K562 (cell line): ENCODE measurements at regions not wholly inside any gene's neighbourhood (a gene's known extent, or its start where the extent isn't known, plus 50 kb on each side); places are given as distances from the start of the nearest gene placed in this dataset.

Experiments used
- ATAC-seq: fragments of 200-7000 bp; cut with Tn5 transposase; 3 replicates; pipeline ENCODE4 v1.9.1; 2020; ENCODE audit warnings: moderate library complexity
- BruUV-seq: library from RNA; stranded (reverse); fragments of 400-500 nt; replicated peaks from 2 replicates; lab custom pipeline; 2021; lab: Mats Ljungman, UMichigan
- CTCF ChIA-PET: fragments of 300-600 bp; formaldehyde crosslinking; extraction: SDS; loops from one replicate; lab custom pipeline; 2021; ENCODE audit warnings: low intra/inter-chr PET ratio; lab: Yijun Ruan, JAX
- POLR2A ChIA-PET: fragments of 300-600, 350-650 bp; sonication (Branson Sonifier 250); formaldehyde crosslinking; extraction: SDS; loops from one replicate; lab custom pipeline; 2021; ENCODE audit warnings: antibody characterized with exemption, inconsistent platforms; lab: Yijun Ruan, JAX
- DNase-seq, 4 experiments: peaks; one replicate each; pipeline versions ENCODE4 v3.0.0 to v3.0.0-alpha.2; 2011 to 2018; ENCODE audit warnings: low spot score in 3 of 4, mixed read lengths in 3 of 4; ENCODE audit errors: extremely low read depth in 1 of 4
- FAIRE-seq: peaks from 2 replicates; lab custom pipeline; 2011; peaks lifted over from hg19 to GRCh38; lab: Jason Lieb, UNC
- H2AFZ ChIP-seq: 2 replicates; pipeline ENCODE4 v1.6.0; 2011; ENCODE audit warnings: low read depth, low read length, control low read depth, inconsistent platforms
- H3K27ac ChIP-seq: fragments of 200-600 bp; 3 replicates; pipeline ENCODE4 v1.8.0; 2011; ENCODE audit warnings: low read depth, mild to moderate bottlenecking, control low read depth, inconsistent platforms, low read length, moderate library complexity, mixed read lengths; ENCODE audit errors: extremely low read depth
- H3K27me3 ChIP-seq, 2 experiments: fragments of 300-600 bp in 1 of 2; 2 replicates in 1 of 2; 3 replicates in 1 of 2; pipeline versions ENCODE4 v1.6.0 to v1.8.0; 2011; ENCODE audit warnings: inconsistent platforms in 2 of 2, low read length in 2 of 2, mild to moderate bottlenecking in 1 of 2, mixed read lengths in 1 of 2, moderate library complexity in 1 of 2; ENCODE audit not compliant: control insufficient read depth in 2 of 2, insufficient read depth in 2 of 2
- H3K36me3 ChIP-seq: fragments of 300-600 bp; 3 replicates; pipeline ENCODE4 v1.8.0; 2011; ENCODE audit warnings: mild to moderate bottlenecking, low read length, inconsistent platforms; ENCODE audit not compliant: control insufficient read depth, insufficient read depth
- H3K4me1 ChIP-seq, 2 experiments: fragments of 200-600 bp in 1 of 2; replicated peaks in 1 of 2; 2 replicates in 1 of 2; 3 replicates in 1 of 2; pipeline versions ENCODE4 v1.5.1 to v1.8.0; 2011; ENCODE audit warnings: inconsistent platforms in 2 of 2, low read length in 2 of 2, mild to moderate bottlenecking in 1 of 2, mixed read lengths in 1 of 2, moderate library complexity in 1 of 2; ENCODE audit not compliant: control insufficient read depth in 2 of 2, insufficient read depth in 2 of 2
- H3K4me2 ChIP-seq: 2 replicates; pipeline ENCODE4 v1.6.1; 2011; ENCODE audit warnings: low read length, control low read depth, inconsistent platforms, mixed read lengths; ENCODE audit not compliant: insufficient read depth
- H3K4me3 ChIP-seq: fragments of 200-600 bp; sonication (generic), shearing (Covaris generic); 2 replicates; pipeline ENCODE4 v1.5.1; 2016; ENCODE audit warnings: control low read depth, inconsistent platforms
- H3K79me2 ChIP-seq: fragments of 200-600 bp; 3 replicates; pipeline ENCODE4 v1.8.0; 2011; ENCODE audit warnings: low read length, inconsistent platforms; ENCODE audit not compliant: control insufficient read depth, insufficient read depth
- H3K9ac ChIP-seq, 2 experiments: 2 replicates each; pipeline versions ENCODE4 v1.6.0 to v1.6.1; 2011; ENCODE audit warnings: low read depth in 2 of 2, low read length in 2 of 2, control low read depth in 1 of 2, inconsistent platforms in 1 of 2, mild to moderate bottlenecking in 1 of 2, mixed read lengths in 1 of 2; ENCODE audit not compliant: insufficient read depth in 1 of 2
- H3K9me1 ChIP-seq: one replicate; pipeline ENCODE4 v1.6.0; 2011; ENCODE audit warnings: inconsistent platforms, mild to moderate bottlenecking, low read length, moderate library complexity; ENCODE audit not compliant: control insufficient read depth, insufficient read depth
- H3K9me3 ChIP-seq: replicated peaks from 2 replicates; pipeline ENCODE4 v1.5.1; 2011; ENCODE audit warnings: low read depth, low read length, inconsistent platforms; ENCODE audit not compliant: control insufficient read depth, insufficient read depth
- H4K20me1 ChIP-seq: replicated peaks from 2 replicates; pipeline ENCODE4 v1.6.1; 2011; ENCODE audit warnings: low read length, inconsistent platforms, mixed read lengths; ENCODE audit not compliant: control insufficient read depth, insufficient read depth
- DLX4 ChIP-seq: fragments of 250-450 bp; sonication (Bioruptor Pico); IDR thresholded peaks from 2 replicates; pipeline ENCODE4 v1.6.1; 2021; ENCODE audit warnings: mild to moderate bottlenecking
- DMBX1 ChIP-seq: fragments of 250-450 bp; sonication (Bioruptor Pico); IDR thresholded peaks from 2 replicates; pipeline ENCODE4 v1.8.0; 2022; ENCODE audit warnings: inconsistent platforms, mild to moderate bottlenecking, moderate library complexity, borderline replicate concordance
- GTF2B ChIP-seq: IDR thresholded peaks from 2 replicates; pipeline ENCODE4 v1.6.1; 2011; ENCODE audit not compliant: insufficient read length; ENCODE audit errors: extremely low read depth
- JUNB ChIP-seq: fragments of 450-650 bp; formaldehyde crosslinking; conservative IDR thresholded peaks from 2 replicates; pipeline ENCODE4 v1.4.0; 2020; ENCODE audit warnings: mild to moderate bottlenecking
- MAZ ChIP-seq, 2 experiments: fragments of 450-650 bp in 1 of 2; sonication (generic) in 1 of 2; formaldehyde crosslinking; IDR thresholded peaks in 1 of 2; conservative IDR thresholded peaks in 1 of 2; 2 replicates each; pipeline versions ENCODE4 v1.4.0 to v1.5.0; 2020; ENCODE audit warnings: mild to moderate bottlenecking in 1 of 2, missing genetic modification reagents in 1 of 2
- MCM3 ChIP-seq: fragments of 450-650 bp; IDR thresholded peaks from 2 replicates; pipeline ENCODE4 v1.6.1; 2016
- NONO ChIP-seq, 2 experiments: fragments of 200-400 bp in 1 of 2; fragments of 450-650 bp in 1 of 2; formaldehyde crosslinking in 1 of 2; IDR thresholded peaks; 2 replicates each; pipeline ENCODE4 v1.6.1; 2017; ENCODE audit warnings: low read depth in 2 of 2, mild to moderate bottlenecking in 2 of 2, moderate library complexity in 2 of 2, low read length in 1 of 2
- OTX1 ChIP-seq: fragments of 450-650 bp; formaldehyde crosslinking; IDR thresholded peaks from 2 replicates; pipeline ENCODE4 v1.4.0; 2022; ENCODE audit warnings: mild to moderate bottlenecking
- PHTF2 ChIP-seq: fragments of 250-450 bp; sonication (Bioruptor Pico); IDR thresholded peaks from 2 replicates; pipeline ENCODE4 v1.5.0; 2021; ENCODE audit warnings: mild to moderate bottlenecking
- RFX5 ChIP-seq: IDR thresholded peaks from 2 replicates; pipeline ENCODE4 v1.6.1; 2011; ENCODE audit warnings: low read depth, mild to moderate bottlenecking, improper control_type of control experiment, low read length
- SAFB2 ChIP-seq: fragments of 200-400 bp; formaldehyde crosslinking; IDR thresholded peaks from 2 replicates; pipeline ENCODE4 v1.6.1; 2018; ENCODE audit warnings: borderline replicate concordance, low read length, low read depth, moderate library complexity; ENCODE audit not compliant: severe bottlenecking
- SMAD2 ChIP-seq: fragments of 150-350 bp; IDR thresholded peaks from 2 replicates; pipeline ENCODE4 v1.6.1; 2014; ENCODE audit warnings: low read depth, mild to moderate bottlenecking, low read length
- ZBTB8A ChIP-seq: fragments of 450-650 bp; IDR thresholded peaks from 2 replicates; pipeline ENCODE4 v1.6.1; 2018; ENCODE audit warnings: mild to moderate bottlenecking, moderate library complexity; ENCODE audit not compliant: partially characterized antibody
- ZFX ChIP-seq: sonication (generic); formaldehyde crosslinking; IDR thresholded peaks from 2 replicates; pipeline ENCODE4 v1.8.0; 2022; ENCODE audit warnings: mild to moderate bottlenecking, missing genetic modification reagents, moderate library complexity
- ZKSCAN8 ChIP-seq: fragments of 200-800 bp; sonication (Bioruptor generic); IDR thresholded peaks from 2 replicates; pipeline ENCODE4 v1.6.1; 2016; ENCODE audit warnings: missing genetic modification characterization, missing compliant biosample characterization
- ZNF507 ChIP-seq: conservative IDR thresholded peaks from 2 replicates; pipeline ENCODE4 v1.6.1; 2017; ENCODE audit warnings: missing genetic modification characterization, missing compliant biosample characterization
- ZNF551 ChIP-seq: fragments of 250-450 bp; sonication (Bioruptor Pico); IDR thresholded peaks from 2 replicates; pipeline ENCODE4 v1.5.0; 2021; ENCODE audit warnings: mild to moderate bottlenecking, moderate library complexity
- ZNF707 ChIP-seq: fragments of 250-450 bp; sonication (Bioruptor Pico); conservative IDR thresholded peaks from 2 replicates; pipeline ENCODE4 v1.8.0; 2022; ENCODE audit warnings: inconsistent platforms, mild to moderate bottlenecking, moderate library complexity
- WGBS: fragments of 100-300 bp; shearing (Covaris generic); methylation state at CpG from one replicate; pipeline ENCODE4 v1.1.6; 2016; ENCODE audit warnings: low coverage, mixed read lengths; ENCODE audit not compliant: insufficient coverage; ENCODE audit errors: missing lambda C conversion rate; 5-methylcytosine and 5-hydroxymethylcytosine counted together
- in situ Hi-C: fragments of 300-500 bp; cut with MboI; formaldehyde crosslinking; loops from 4 replicates; pipeline ENCODE4 v1.15.0; 2018; ENCODE audit warnings: inconsistent platforms, mixed read lengths
- intact Hi-C: fragments of 100-400 bp; cut with micrococcal nuclease; formaldehyde crosslinking; loops from 2 replicates; pipeline ENCODE4 v1.14.2; 2022
- TF ChIP-seq, protein P1 (sequence below): sonication (generic); formaldehyde crosslinking; IDR thresholded peaks from 2 replicates; pipeline ENCODE4 v1.8.0; 2023; ENCODE audit warnings: mild to moderate bottlenecking, missing genetic modification reagents

DNA sequence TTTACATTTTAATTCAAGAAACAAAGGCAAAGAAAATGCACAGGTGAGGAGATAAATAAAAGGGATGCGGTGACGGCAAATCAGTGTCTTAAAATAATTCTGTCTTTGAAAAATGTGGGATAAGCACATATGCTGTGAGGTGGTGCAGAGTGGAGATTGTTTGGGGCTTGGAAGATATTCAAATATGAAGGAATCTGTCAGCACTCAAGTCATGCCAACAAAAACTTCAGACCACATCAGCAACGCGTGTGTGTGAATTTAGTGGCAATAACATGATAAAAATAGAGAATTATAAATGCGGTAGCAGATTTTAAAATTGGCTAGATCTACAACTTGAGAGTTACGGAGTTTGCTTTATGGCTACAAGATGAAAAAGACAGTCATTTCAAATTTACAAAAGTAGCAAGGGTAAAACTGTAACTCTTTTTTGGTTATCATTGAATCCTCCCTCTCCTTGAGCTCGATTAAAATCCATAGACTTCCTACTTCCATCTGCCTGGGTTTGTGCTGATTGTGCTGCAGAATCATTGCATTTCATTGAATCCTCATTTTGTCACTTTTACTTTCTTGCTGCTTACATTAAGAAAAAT lies 71.5 kb upstream of the VCX2 start:
- no peaks in the 10 kb centered on the region for H3K79me2 ChIP-seq
- H3K27ac ChIP-seq = no peak overlapping the region
- H3K4me1 ChIP-seq = no peaks in the 10 kb centered on the region
- DNase-seq (no peak), ATAC-seq (no peak), FAIRE-seq (no peak)
- no peak overlapping the region for H2AFZ ChIP-seq
- H3K4me2 ChIP-seq = no peak overlapping the region
- H4K20me1 ChIP-seq = no peaks in the 10 kb centered on the region
- ChIA-PET CTCF (no interaction called here), POLR2A (no interaction called here)
- no TSS peak for BruUV-seq
- WGBS = 15% methylated on average over 7 of the region's 7 CpGs
- no peaks in the 10 kb centered on the region for H3K9me3 ChIP-seq
- H3K36me3 ChIP-seq = no peaks in the 10 kb centered on the region
- H3K9ac ChIP-seq = no peak overlapping the region
- H3K9me1 ChIP-seq = no peaks in the 10 kb centered on the region
- no peaks in the 10 kb centered on the region for H3K27me3 ChIP-seq
- intact Hi-C loops (no loop called here), in situ Hi-C loops (no loop called here)
- H3K4me3 ChIP-seq = no peak overlapping the region
- TF ChIP-seq NONO (IDR thresholded peaks at IDR 0.05; ENCODE audit: low read depth in 2 of 2, low read length in 1 of 2) (no peak), JUNB (no peak), SMAD2 (no peak), MAZ (CRISPR knock-in tag; conservative IDR thresholded peaks at IDR 0.05 in 1 of 2, IDR thresholded peaks at IDR 0.05 in 1 of 2) (no peak), SAFB2 (no peak), DLX4 (no peak), ZKSCAN8 (no peak), DMBX1 (CRISPR knock-in tag) (no peak), ZNF707 (no peak), ZNF507 (tag) (no peak), RFX5 (no peak), GTF2B (no peak), OTX1 (CRISPR knock-in tag) (no peak), MCM3 (no peak), PHTF2 (CRISPR knock-in tag) (no peak), ZFX (CRISPR knock-in tag) (no peak), ZNF551 (CRISPR knock-in tag) (no peak), ZBTB8A (no peak)
- TF ChIP-seq, protein P1, sequence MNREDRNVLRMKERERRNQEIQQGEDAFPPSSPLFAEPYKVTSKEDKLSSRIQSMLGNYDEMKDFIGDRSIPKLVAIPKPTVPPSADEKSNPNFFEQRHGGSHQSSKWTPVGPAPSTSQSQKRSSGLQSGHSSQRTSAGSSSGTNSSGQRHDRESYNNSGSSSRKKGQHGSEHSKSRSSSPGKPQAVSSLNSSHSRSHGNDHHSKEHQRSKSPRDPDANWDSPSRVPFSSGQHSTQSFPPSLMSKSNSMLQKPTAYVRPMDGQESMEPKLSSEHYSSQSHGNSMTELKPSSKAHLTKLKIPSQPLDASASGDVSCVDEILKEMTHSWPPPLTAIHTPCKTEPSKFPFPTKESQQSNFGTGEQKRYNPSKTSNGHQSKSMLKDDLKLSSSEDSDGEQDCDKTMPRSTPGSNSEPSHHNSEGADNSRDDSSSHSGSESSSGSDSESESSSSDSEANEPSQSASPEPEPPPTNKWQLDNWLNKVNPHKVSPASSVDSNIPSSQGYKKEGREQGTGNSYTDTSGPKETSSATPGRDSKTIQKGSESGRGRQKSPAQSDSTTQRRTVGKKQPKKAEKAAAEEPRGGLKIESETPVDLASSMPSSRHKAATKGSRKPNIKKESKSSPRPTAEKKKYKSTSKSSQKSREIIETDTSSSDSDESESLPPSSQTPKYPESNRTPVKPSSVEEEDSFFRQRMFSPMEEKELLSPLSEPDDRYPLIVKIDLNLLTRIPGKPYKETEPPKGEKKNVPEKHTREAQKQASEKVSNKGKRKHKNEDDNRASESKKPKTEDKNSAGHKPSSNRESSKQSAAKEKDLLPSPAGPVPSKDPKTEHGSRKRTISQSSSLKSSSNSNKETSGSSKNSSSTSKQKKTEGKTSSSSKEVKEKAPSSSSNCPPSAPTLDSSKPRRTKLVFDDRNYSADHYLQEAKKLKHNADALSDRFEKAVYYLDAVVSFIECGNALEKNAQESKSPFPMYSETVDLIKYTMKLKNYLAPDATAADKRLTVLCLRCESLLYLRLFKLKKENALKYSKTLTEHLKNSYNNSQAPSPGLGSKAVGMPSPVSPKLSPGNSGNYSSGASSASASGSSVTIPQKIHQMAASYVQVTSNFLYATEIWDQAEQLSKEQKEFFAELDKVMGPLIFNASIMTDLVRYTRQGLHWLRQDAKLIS = no peak
